ENCODE measurements at regions not wholly inside any gene's neighbourhood (a gene's known extent, or its start where the extent isn't known, plus 50 kb on each side); places are given as distances from the start of the nearest gene placed in this dataset.

GRCh38 chr5:117262572-117263131, 688.0 kb upstream of the SEMA6A start:
- H3K4me3 ChIP-seq (ENCODE audit: low read length) = no peak overlapping the region
- no CpG with 5 or more reads among the region's 4 CpGs for WGBS (ENCODE audit: extremely low coverage, insufficient coverage, low lambda C conversion rate)
- no peaks in the 10 kb centered on the region for H3K27me3 ChIP-seq (ENCODE audit: insufficient read depth, low read length, poor library complexity)
- no peak overlapping the region for H4K5ac ChIP-seq (ENCODE audit: low read length)
- no peak for DNase-seq
- H3K23ac ChIP-seq (ENCODE audit: low read length) = no peak overlapping the region
- no peak overlapping the region for H3K4ac ChIP-seq (ENCODE audit: low read depth, low read length)
- H2BK120ac ChIP-seq (ENCODE audit: low read depth, low read length) = no peak overlapping the region
- H3K56ac ChIP-seq (ENCODE audit: low read length) = no peak overlapping the region
- H2BK15ac ChIP-seq (replicated peaks; ENCODE audit: low read depth) = no peak overlapping the region
- H3K4me2 ChIP-seq (ENCODE audit: low read length) = no peak overlapping the region
- no peak overlapping the region for H2AK5ac ChIP-seq (ENCODE audit: low read length)
- H2BK5ac ChIP-seq (ENCODE audit: low read length) = no peak overlapping the region
- H3K27ac ChIP-seq (ENCODE audit: low read depth, low read length) = no peak overlapping the region
- no peaks in the 10 kb centered on the region for H3K79me2 ChIP-seq (ENCODE audit: control insufficient read depth, insufficient read depth, low read length)
- no peaks in the 10 kb centered on the region for H3K4me1 ChIP-seq (ENCODE audit: control insufficient read depth, low read depth, low read length)
- no peaks in the 10 kb centered on the region for H3K79me1 ChIP-seq (ENCODE audit: low read length)
- H3K9ac ChIP-seq (ENCODE audit: low read length) = no peak overlapping the region
- no peaks in the 10 kb centered on the region for H3K36me3 ChIP-seq (ENCODE audit: control insufficient read depth, insufficient read depth, low read length)
- no peak overlapping the region for H4K8ac ChIP-seq (ENCODE audit: low read depth, low read length)
- H3K18ac ChIP-seq (ENCODE audit: low read length) = no peak overlapping the region

DNA sequence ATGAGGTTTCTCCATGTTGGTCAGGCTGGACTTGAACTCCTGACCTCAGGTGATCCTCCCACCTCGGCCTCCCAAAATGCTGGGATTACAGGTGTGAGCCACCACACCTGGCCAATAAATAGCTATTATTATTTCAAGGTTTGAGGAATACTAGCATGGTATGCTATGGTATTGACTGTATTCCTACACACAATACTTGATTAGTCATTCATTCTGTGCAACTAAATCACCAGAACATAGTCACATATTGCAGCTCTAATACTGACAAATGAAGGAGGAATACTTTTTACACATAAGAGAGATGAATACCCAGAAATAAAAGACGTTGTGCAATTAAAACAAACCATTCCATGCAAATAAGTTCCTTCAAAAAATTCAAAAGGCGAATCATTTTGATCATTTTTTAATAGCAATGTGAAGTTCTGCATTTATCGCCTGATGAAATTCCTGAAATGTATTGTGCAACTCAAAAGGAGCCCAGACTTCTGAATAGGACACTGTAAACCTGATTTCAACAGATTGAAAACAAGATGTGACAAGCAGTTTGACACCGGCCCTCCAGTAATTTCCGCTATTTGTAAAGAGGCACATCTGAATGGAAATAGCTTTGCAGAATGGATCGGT, 687.4 kb upstream of the SEMA6A start:
- Histone ChIP-seq H4K5ac (ENCODE audit: low read length) (no peak overlapping the region), H3K27me3 (ENCODE audit: insufficient read depth, low read length, poor library complexity) (no peaks in the 10 kb centered on the region), H2BK5ac (ENCODE audit: low read length) (no peak overlapping the region), H3K79me2 (ENCODE audit: control insufficient read depth, insufficient read depth, low read length) (no peaks in the 10 kb centered on the region), H3K4me3 (ENCODE audit: low read length) (no peak overlapping the region), H3K4me1 (ENCODE audit: control insufficient read depth, low read depth, low read length) (no peaks in the 10 kb centered on the region), H3K27ac (ENCODE audit: low read depth, low read length) (no peak overlapping the region), H3K18ac (ENCODE audit: low read length) (no peak overlapping the region), H2AK5ac (ENCODE audit: low read length) (no peak overlapping the region), H3K4me2 (ENCODE audit: low read length) (no peak overlapping the region), H3K4ac (ENCODE audit: low read depth, low read length) (no peak overlapping the region), H3K9ac (ENCODE audit: low read length) (no peak overlapping the region), H3K36me3 (ENCODE audit: control insufficient read depth, insufficient read depth, low read length) (no peaks in the 10 kb centered on the region), H3K56ac (ENCODE audit: low read length) (no peak overlapping the region), H2BK120ac (ENCODE audit: low read depth, low read length) (no peak overlapping the region), H4K8ac (ENCODE audit: low read depth, low read length) (no peak overlapping the region), H3K79me1 (ENCODE audit: low read length) (no peaks in the 10 kb centered on the region), H2BK15ac (replicated peaks; ENCODE audit: low read depth) (no peak overlapping the region), H3K23ac (ENCODE audit: low read length) (no peak overlapping the region)
- DNase-seq = no peak
- no CpG with 5 or more reads among the region's 7 CpGs for WGBS (ENCODE audit: extremely low coverage, insufficient coverage, low lambda C conversion rate)

- no peak overlapping the region for H2BK120ac ChIP-seq (ENCODE audit: low read depth, low read length)
- H3K18ac ChIP-seq (ENCODE audit: low read length) = no peak overlapping the region
- H3K4me1 ChIP-seq (ENCODE audit: control insufficient read depth, low read depth, low read length) = no peaks in the 10 kb centered on the region
- H3K4me2 ChIP-seq (ENCODE audit: low read length) = no peak overlapping the region
- no peak overlapping the region for H4K8ac ChIP-seq (ENCODE audit: low read depth, low read length)
- H3K9ac ChIP-seq (ENCODE audit: low read length) = no peak overlapping the region
- H3K23ac ChIP-seq (ENCODE audit: low read length) = no peak overlapping the region
- H3K36me3 ChIP-seq (ENCODE audit: control insufficient read depth, insufficient read depth, low read length) = no peaks in the 10 kb centered on the region
- H3K4me3 ChIP-seq (ENCODE audit: low read length) = no peak overlapping the region
- H3K27me3 ChIP-seq (ENCODE audit: insufficient read depth, low read length, poor library complexity) = no peaks in the 10 kb centered on the region
- no peak overlapping the region for H2AK5ac ChIP-seq (ENCODE audit: low read length)
- no peaks in the 10 kb centered on the region for H3K79me2 ChIP-seq (ENCODE audit: control insufficient read depth, insufficient read depth, low read length)
- no peak overlapping the region for H4K5ac ChIP-seq (ENCODE audit: low read length)
- H3K27ac ChIP-seq (ENCODE audit: low read depth, low read length) = no peak overlapping the region
- H2BK5ac ChIP-seq (ENCODE audit: low read length) = no peak overlapping the region
- H2BK15ac ChIP-seq (replicated peaks; ENCODE audit: low read depth) = no peak overlapping the region
- no peaks in the 10 kb centered on the region for H3K79me1 ChIP-seq (ENCODE audit: low read length)
- no peak overlapping the region for H3K4ac ChIP-seq (ENCODE audit: low read depth, low read length)
- WGBS (ENCODE audit: extremely low coverage, insufficient coverage, low lambda C conversion rate) = no CpG with 5 or more reads among the region's 10 CpGs
- DNase-seq = no peak
- H3K56ac ChIP-seq (ENCODE audit: low read length) = no peak overlapping the region
These were observed 680.8 kb upstream of the SEMA6A start for GRCh38 chr5:117255211-117256027.

GRCh38 chr5:117252566-117252965, 677.9 kb upstream of the SEMA6A start:
- Histone ChIP-seq H4K5ac (ENCODE audit: low read length) (no peak overlapping the region), H3K4me3 (ENCODE audit: low read length) (no peak overlapping the region), H3K9ac (ENCODE audit: low read length) (no peak overlapping the region), H3K4me2 (ENCODE audit: low read length) (no peak overlapping the region), H3K23ac (ENCODE audit: low read length) (no peak overlapping the region), H3K27ac (ENCODE audit: low read depth, low read length) (no peak overlapping the region), H3K56ac (ENCODE audit: low read length) (no peak overlapping the region), H2AK5ac (ENCODE audit: low read length) (no peak overlapping the region), H3K4me1 (ENCODE audit: control insufficient read depth, low read depth, low read length) (no peaks in the 10 kb centered on the region), H3K27me3 (ENCODE audit: insufficient read depth, low read length, poor library complexity) (no peaks in the 10 kb centered on the region), H4K8ac (ENCODE audit: low read depth, low read length) (no peak overlapping the region), H3K36me3 (ENCODE audit: control insufficient read depth, insufficient read depth, low read length) (no peaks in the 10 kb centered on the region), H3K18ac (ENCODE audit: low read length) (no peak overlapping the region), H2BK5ac (ENCODE audit: low read length) (no peak overlapping the region), H3K4ac (ENCODE audit: low read depth, low read length) (no peak overlapping the region), H3K79me1 (ENCODE audit: low read length) (no peaks in the 10 kb centered on the region), H3K79me2 (ENCODE audit: control insufficient read depth, insufficient read depth, low read length) (no peaks in the 10 kb centered on the region), H2BK15ac (replicated peaks; ENCODE audit: low read depth) (no peak overlapping the region), H2BK120ac (ENCODE audit: low read depth, low read length) (no peak overlapping the region)
- DNase-seq = no peak

- no peak overlapping the region for H3K4me3 ChIP-seq (ENCODE audit: low read length)
- no peak overlapping the region for H4K5ac ChIP-seq (ENCODE audit: low read length)
- no peak overlapping the region for H3K4me2 ChIP-seq (ENCODE audit: low read length)
- no peak overlapping the region for H2AK5ac ChIP-seq (ENCODE audit: low read length)
- no peak overlapping the region for H3K23ac ChIP-seq (ENCODE audit: low read length)
- H3K9ac ChIP-seq (ENCODE audit: low read length) = no peak overlapping the region
- H3K4ac ChIP-seq (ENCODE audit: low read depth, low read length) = no peak overlapping the region
- no peaks in the 10 kb centered on the region for H3K4me1 ChIP-seq (ENCODE audit: control insufficient read depth, low read depth, low read length)
- no peak overlapping the region for H3K27ac ChIP-seq (ENCODE audit: low read depth, low read length)
- H2BK5ac ChIP-seq (ENCODE audit: low read length) = no peak overlapping the region
- WGBS (ENCODE audit: extremely low coverage, insufficient coverage, low lambda C conversion rate) = no CpG with 5 or more reads among the region's 5 CpGs
- no peak overlapping the region for H2BK120ac ChIP-seq (ENCODE audit: low read depth, low read length)
- H3K56ac ChIP-seq (ENCODE audit: low read length) = no peak overlapping the region
- H3K18ac ChIP-seq (ENCODE audit: low read length) = no peak overlapping the region
- H2BK15ac ChIP-seq (replicated peaks; ENCODE audit: low read depth) = no peak overlapping the region
- no peak overlapping the region for H4K8ac ChIP-seq (ENCODE audit: low read depth, low read length)
- H3K79me2 ChIP-seq (ENCODE audit: control insufficient read depth, insufficient read depth, low read length) = no peaks in the 10 kb centered on the region
- H3K27me3 ChIP-seq (ENCODE audit: insufficient read depth, low read length, poor library complexity) = no peaks in the 10 kb centered on the region
- no peaks in the 10 kb centered on the region for H3K36me3 ChIP-seq (ENCODE audit: control insufficient read depth, insufficient read depth, low read length)
- no peaks in the 10 kb centered on the region for H3K79me1 ChIP-seq (ENCODE audit: low read length)
- DNase-seq = no peak
These were observed 674.6 kb upstream of the SEMA6A start for GRCh38 chr5:117249086-117249815.
